Left cardiac atrium (tissue), 4 donors: ENCODE measurements at regions not wholly inside any gene's neighbourhood (a gene's known extent, or its start where the extent isn't known, plus 50 kb on each side); places are given as distances from the start of the nearest gene placed in this dataset.
A peak's percentile ranks its signal among the peaks of the same experiment; 100 is the strongest.

Experiments used
- ATAC-seq, 2 donors: fragments of 200-7000 bp; cut with Tn5 transposase; one replicate each; pipeline ENCODE4 v1.9.1; 2020; ENCODE audit warnings: mild to moderate bottlenecking in 2 of 2, moderate library complexity in 2 of 2
- DNase-seq: peaks from one replicate; pipeline ENCODE4 v3.0.0-alpha.2; 2020
- intact Hi-C, 2 donors: fragments of 100-400 bp; cut with DNase I; formaldehyde crosslinking; loops; one replicate each; pipeline versions ENCODE4 v1.14.1 to v1.15.1; 2022 to 2023
- donor health status: DM: no; HTN: yes; CAD: no.
- donor health status: DM: no; HTN: yes; CAD: no; lungs with severe emphysema.
- donor health status: DM: yes; HTN: yes; CAD: no.
- donor health status: Dilated cardiomyopathy.

- DNase-seq (no peak), ATAC-seq (no peak)
- intact Hi-C loops: no loop called here
These were observed 365.7 kb upstream of the PMFBP1 start for GRCh38 chr16:72537664-72538063.

- ATAC-seq: no peak
- intact Hi-C loops: no loop called here
- no peak for DNase-seq
These were observed 364.9 kb upstream of the PMFBP1 start for GRCh38 chr16:72536723-72537435.

DNA sequence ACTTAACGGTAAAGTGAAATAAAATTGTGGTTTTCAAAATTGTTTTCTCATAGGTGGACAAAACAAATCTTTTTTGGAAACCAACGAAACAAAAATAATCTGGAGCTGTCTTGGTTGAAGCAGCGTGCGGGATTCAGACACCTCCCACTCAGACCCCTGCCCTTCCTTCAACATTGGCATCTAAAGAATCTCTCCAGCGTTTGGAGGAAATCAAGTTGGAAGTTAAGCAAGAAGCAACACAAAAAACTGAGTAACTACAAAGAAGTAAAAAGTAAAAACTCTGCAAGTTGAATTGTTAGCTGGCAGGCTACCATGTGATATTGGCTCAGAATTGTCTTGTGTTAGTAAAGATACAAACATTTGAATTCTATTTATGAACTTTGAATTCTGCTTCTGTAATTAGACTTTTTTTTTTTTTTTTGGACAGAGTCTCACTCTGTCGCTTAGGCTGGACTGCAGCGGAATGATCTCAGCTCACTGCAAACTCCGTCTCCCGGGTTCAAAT is 361.0 kb upstream of the PMFBP1 start:
- intact Hi-C loops: no loop called here
- ATAC-seq: no peak
- no peak for DNase-seq

- DNase-seq: no peak
- intact Hi-C loops: no loop called here
- no peak for ATAC-seq
These were observed 358.5 kb upstream of the PMFBP1 start for GRCh38 chr16:72530434-72530833.

DNA sequence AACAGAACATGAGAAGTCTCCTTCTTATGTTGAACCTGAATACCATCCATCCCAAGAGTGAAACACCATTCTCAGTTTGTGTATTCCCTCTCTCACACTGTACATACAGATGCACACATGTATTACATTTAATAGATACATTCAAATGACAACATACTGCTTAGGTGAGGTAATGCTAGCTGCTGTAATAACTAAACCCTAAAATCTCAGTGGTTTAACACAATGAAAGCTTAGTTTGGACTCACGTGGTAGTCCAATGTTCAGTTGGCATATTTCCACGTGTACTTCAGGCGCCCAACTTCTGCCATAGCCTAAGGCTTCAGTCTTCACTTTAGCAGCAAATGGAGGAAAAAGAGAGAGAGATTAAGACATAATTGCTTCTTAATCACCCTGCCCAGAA is 351.1 kb upstream of the PMFBP1 start:
- ATAC-seq (no peak), DNase-seq (no peak)
- intact Hi-C loops: no loop called here

GRCh38 chr16:72517154-72517553 is 345.2 kb upstream of the PMFBP1 start:
- intact Hi-C loops: no loop called here
- no peak for DNase-seq
- no peak for ATAC-seq

- no peak for ATAC-seq
- intact Hi-C loops: no loop called here
These were observed 339.2 kb upstream of the PMFBP1 start for GRCh38 chr16:72511171-72511570.

DNA sequence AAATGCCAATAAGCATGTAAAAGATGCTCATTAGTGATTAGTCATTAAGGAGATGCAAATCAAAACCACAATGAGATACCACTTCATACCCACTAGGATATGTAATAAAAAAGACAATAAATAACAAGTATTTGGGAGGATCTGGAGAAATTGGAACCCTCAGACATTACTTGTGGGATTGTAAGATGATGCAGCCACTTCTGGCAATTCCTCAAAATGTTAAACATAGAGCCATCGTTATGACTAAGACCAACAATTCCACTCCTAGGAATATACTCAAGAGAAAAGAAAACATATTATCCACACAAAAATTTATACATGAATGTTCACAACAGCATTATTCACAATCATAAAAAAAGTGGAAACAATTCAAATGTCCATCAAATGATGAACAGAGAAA is 336.2 kb upstream of the PMFBP1 start:
- DNase-seq (no peak), ATAC-seq (no peak)
- intact Hi-C loops: loop anchor here in 1 of 2 donors (10.0 kb wide), 1 partner anchor 1447 kb away; no protein-coding TSS in a partner anchor

More at GRCh38 chr16:72511171-72511570, 339.2 kb upstream of the PMFBP1 start:
- no peak for DNase-seq

DNA sequence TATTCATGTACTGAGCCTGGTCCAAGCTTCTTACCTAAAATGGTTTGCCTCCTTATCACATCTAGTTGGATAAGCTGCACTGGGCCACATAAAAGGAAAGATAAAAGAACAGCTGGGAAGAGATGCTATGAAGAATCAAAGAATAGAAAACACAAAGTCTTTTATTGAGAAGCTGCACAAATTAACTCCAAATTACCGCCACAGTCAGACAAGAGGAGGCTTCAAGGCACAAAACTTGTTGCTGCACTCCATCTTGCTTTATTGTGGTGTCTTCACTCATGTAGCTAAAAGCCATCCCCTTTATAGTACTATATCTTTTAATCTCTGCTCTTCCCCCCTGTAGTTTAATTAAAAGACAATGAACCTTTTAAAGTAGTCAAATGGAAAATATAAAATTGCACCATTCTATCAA is 330.6 kb upstream of the PMFBP1 start:
- no peak for ATAC-seq
- no peak for DNase-seq
- intact Hi-C loops: loop anchor here in 1 of 2 donors (2.0 to 10.0 kb wide), 2 partner anchors 1376 to 1452 kb away; no protein-coding TSS in a partner anchor

DNA sequence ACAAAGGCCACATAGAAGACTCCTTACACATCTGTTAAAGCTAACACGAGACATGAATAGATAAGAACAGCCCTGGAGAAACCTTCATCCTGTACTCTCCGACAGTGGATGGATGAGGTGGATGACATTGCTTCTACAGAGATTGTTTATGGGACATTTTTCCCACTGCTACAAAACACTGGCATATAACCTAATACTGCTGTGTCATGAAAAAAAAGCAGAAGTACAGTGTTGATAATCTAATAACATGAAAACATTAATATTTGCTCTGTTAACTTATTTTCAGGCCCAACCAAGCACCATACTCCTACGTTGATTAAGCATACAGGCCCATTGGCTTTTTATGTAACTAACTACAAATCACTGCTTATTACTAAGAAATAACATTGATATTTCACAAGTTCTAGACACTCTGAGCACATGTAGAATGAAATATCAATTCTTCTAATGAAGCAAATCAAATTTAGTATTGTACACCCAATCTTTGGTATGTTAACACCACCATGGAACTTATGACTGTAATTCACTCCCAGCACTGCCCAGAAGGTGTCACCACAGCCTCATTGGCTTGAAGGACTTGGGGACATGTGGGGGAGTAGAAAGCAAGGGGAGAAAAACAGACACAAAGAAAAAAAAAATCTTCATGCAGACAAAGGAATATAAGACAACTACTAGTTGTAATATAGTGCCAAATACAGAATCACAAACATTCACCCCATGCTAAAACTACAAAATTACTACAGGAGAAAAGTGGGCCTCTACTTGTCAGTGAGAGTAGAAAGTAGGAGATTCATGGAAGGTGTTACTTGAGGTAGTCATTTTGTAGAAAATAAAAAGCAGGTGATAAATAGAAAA is 330.0 kb upstream of the PMFBP1 start:
- intact Hi-C loops: loop anchor here in 1 of 2 donors (2.0 to 10.0 kb wide), 2 partner anchors 1377 to 1453 kb away; no protein-coding TSS in a partner anchor
- ATAC-seq (peak; percentile 59 to 67), DNase-seq (peak; percentile 36)

DNA sequence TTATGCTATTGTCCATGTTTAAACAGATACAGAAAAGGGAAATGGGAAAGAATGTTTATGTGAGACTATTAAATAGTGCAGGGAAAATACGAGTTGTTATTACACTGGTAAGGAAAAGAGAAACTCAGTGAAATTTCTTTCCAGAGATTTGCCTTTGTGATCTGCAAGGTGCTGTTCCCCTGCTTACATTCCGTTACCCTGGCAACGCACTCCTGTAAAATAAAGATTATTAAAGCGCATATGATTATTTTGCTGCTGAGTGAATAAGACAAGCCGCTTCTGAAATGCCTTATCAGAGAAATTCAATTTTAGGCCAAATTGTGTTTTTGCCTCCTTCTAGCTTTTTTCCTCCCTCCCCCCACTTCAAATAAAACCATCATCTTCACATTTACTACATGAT is 328.6 kb upstream of the PMFBP1 start:
- intact Hi-C loops: loop anchor here in 1 of 2 donors (10.0 kb wide), 1 partner anchor 1454 kb away; no protein-coding TSS in a partner anchor
- no peak for DNase-seq
- ATAC-seq: no peak

GRCh38 chr16:72493716-72494415 is 321.9 kb upstream of the PMFBP1 start:
- DNase-seq (no peak), ATAC-seq (no peak)
- intact Hi-C loops: no loop called here

GRCh38 chr16:72487283-72487682 is 315.3 kb upstream of the PMFBP1 start:
- ATAC-seq: no peak
- no peak for DNase-seq
- intact Hi-C loops: no loop called here

GRCh38 chr16:72482695-72483094 is 310.7 kb upstream of the PMFBP1 start:
- intact Hi-C loops: no loop called here
- ATAC-seq (no peak), DNase-seq (no peak)

DNA sequence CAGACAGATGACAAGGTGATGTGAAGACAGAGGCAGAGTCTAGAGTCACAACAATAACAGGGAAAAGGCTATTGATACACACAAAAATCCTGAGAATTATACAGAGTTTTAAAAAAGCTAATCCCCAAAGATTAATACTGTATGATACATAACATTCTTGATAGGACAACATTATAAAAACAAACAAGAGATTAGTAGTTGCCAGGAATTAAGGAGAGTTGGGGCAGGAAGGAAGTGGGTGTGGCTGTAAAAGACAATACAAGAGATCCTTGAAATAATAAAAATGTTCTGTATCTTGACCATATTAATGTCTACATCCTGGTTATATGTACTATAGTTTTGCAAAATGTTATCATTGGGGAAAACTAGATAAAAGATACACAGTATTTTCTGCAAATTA is 309.5 kb upstream of the PMFBP1 start:
- ATAC-seq: no peak
- intact Hi-C loops: no loop called here
- no peak for DNase-seq

- intact Hi-C loops: no loop called here
- DNase-seq: no peak
- ATAC-seq: no peak
These were observed 309.0 kb upstream of the PMFBP1 start for GRCh38 chr16:72480911-72481310.

DNA sequence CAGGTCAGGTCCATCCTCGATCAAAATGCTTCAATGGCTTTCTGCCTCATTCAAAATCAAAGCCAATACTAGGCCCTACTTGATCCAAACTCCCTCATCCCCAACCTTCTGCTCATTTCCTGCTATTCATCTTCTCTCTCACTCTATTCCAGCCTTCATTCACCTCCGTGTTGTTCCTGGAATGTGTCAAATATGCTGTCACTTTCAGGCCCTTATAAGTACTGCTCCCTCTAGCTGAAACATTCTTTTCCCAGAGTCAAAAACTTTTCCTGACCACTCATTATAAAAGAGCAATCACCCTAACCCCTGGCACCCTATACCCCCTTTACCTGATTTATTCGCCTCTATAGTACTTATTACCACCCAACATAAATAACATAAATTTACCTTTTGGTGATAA is 303.7 kb upstream of the PMFBP1 start:
- ATAC-seq: no peak
- no peak for DNase-seq
- intact Hi-C loops: no loop called here

- ATAC-seq (no peak), DNase-seq (no peak)
- intact Hi-C loops: no loop called here
These were observed 302.7 kb upstream of the PMFBP1 start for GRCh38 chr16:72474501-72475123.

DNA sequence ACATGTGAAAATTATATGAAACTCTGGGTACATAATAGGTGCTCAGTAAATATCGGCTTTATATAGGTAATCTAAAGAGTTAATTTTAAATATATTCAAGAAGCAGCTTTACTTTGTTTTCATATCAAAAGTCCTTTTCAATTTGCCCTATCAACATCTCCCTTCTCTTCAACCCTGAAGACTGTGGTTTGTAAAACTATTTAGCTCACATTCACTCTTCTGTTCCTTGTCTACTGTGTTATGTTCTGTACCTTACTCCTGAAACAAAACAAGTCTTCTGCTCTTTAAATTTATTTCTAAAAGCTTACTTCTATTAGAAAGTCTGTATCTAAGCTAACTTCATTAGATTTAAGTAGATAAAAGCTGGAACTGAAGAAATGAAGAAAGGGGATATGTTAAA is 301.7 kb upstream of the PMFBP1 start:
- ATAC-seq (no peak), DNase-seq (no peak)
- intact Hi-C loops: no loop called here
